ENCODE measurements at regions not wholly inside any gene's neighbourhood (a gene's known extent, or its start where the extent isn't known, plus 50 kb on each side); places are given as distances from the start of the nearest gene placed in this dataset.

- no peak overlapping the region for H3K27ac ChIP-seq
- WGBS, result 88% methylated on average over 3 of the region's 3 CpGs
- intact Hi-C loops (cut with DNase I), result no loop called here
- H3K27me3 ChIP-seq (replicated peaks; ENCODE audit: insufficient read depth), result no peaks in the 10 kb centered on the region
- no peak for TF ChIP-seq CTCF (IDR thresholded peaks at IDR 0.05)
- TF ChIP-seq POLR2AphosphoS5 (IDR thresholded peaks at IDR 0.05), result no peak
- TF ChIP-seq POLR2A (IDR thresholded peaks at IDR 0.05), result no peak
- H3K9me3 ChIP-seq, result no peaks in the 10 kb centered on the region
- no peak overlapping the region for H3K4me3 ChIP-seq
- no peaks in the 10 kb centered on the region for H3K4me1 ChIP-seq (replicated peaks)
- no peak for DNase-seq (ENCODE audit: low spot score)
- H3K36me3 ChIP-seq, result no peaks in the 10 kb centered on the region
Observed at GRCh38 chr5:44714871-44715561, 93.7 kb upstream of the MRPS30 start.

DNA sequence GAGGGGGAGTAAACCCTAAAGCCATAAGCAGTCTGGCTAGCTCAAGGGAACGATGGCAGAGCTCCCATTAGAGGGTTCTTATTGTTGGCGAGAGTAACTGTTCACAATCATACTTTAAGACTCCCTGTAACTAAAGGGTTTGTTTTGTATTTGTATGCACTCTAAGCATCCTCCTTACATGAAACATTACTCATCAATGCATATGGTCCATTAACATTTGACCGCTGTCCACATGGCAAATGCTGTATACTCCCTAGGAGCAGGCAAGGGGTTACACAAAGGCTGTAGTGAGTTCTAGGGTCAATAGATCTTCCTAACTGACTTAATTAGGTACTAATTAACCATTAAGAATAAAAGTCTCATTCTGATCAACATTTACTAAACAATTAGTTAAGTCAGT lies 95.3 kb upstream of the MRPS30 start:
- WGBS, result 84% methylated on average over 3 of the region's 3 CpGs
- no peaks in the 10 kb centered on the region for H3K27me3 ChIP-seq (replicated peaks; ENCODE audit: insufficient read depth)
- no peaks in the 10 kb centered on the region for H3K4me1 ChIP-seq (replicated peaks)
- intact Hi-C loops (cut with DNase I), result no loop called here
- TF ChIP-seq POLR2AphosphoS5 (IDR thresholded peaks at IDR 0.05), result no peak
- TF ChIP-seq POLR2A (IDR thresholded peaks at IDR 0.05), result no peak
- TF ChIP-seq CTCF (IDR thresholded peaks at IDR 0.05), result no peak
- DNase-seq (ENCODE audit: low spot score), result no peak
- H3K36me3 ChIP-seq, result no peaks in the 10 kb centered on the region
- no peak overlapping the region for H3K4me3 ChIP-seq
- H3K9me3 ChIP-seq, result no peaks in the 10 kb centered on the region
- no peak overlapping the region for H3K27ac ChIP-seq

DNA sequence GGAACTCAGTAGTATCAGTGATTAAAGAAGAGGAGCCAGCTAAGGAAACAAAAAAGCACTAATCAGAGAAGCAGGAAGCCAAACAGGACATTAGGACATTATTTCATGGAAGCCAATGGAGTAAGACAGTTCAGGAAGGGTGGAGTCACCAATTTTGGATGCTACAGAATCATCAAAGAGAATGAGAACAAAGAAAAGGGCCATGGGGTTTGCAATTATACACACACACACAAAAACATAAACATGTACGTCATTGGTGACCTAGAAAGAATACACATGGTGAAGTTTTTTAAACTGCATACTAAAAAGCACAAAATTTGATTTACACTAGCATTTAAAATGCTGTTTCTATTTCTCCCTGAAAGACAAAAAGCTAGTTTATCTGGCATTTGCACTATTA lies 96.8 kb upstream of the MRPS30 start:
- Histone ChIP-seq H3K36me3 (no peaks in the 10 kb centered on the region), H3K27me3 (replicated peaks; ENCODE audit: insufficient read depth) (no peaks in the 10 kb centered on the region), H3K27ac (no peak overlapping the region), H3K9me3 (no peaks in the 10 kb centered on the region), H3K4me1 (replicated peaks) (no peaks in the 10 kb centered on the region), H3K4me3 (no peak overlapping the region)
- DNase-seq (ENCODE audit: low spot score), result no peak
- 58% methylated on average over 1 of the region's 1 CpG for WGBS
- TF ChIP-seq POLR2AphosphoS5 (IDR thresholded peaks at IDR 0.05), result no peak
- TF ChIP-seq POLR2A (IDR thresholded peaks at IDR 0.05), result no peak
- no peak for TF ChIP-seq CTCF (IDR thresholded peaks at IDR 0.05)
- intact Hi-C loops (cut with DNase I), result no loop called here

- H3K27me3 ChIP-seq (replicated peaks; ENCODE audit: insufficient read depth), result no peaks in the 10 kb centered on the region
- H3K27ac ChIP-seq, result no peak overlapping the region
- 85% methylated on average over 5 of the region's 5 CpGs for WGBS
- no peaks in the 10 kb centered on the region for H3K36me3 ChIP-seq
- TF ChIP-seq POLR2AphosphoS5 (IDR thresholded peaks at IDR 0.05) (no peak), POLR2A (IDR thresholded peaks at IDR 0.05) (no peak), CTCF (IDR thresholded peaks at IDR 0.05) (no peak)
- H3K4me1 ChIP-seq (replicated peaks), result no peaks in the 10 kb centered on the region
- no peak overlapping the region for H3K4me3 ChIP-seq
- DNase-seq (ENCODE audit: low spot score), result no peak
- intact Hi-C loops (cut with DNase I), result no loop called here
- H3K9me3 ChIP-seq, result no peaks in the 10 kb centered on the region
Observed at GRCh38 chr5:44708602-44709001, 100.1 kb upstream of the MRPS30 start.

GRCh38 chr5:44707721-44708120 lies 101.0 kb upstream of the MRPS30 start:
- no peaks in the 10 kb centered on the region for H3K9me3 ChIP-seq
- DNase-seq (ENCODE audit: low spot score), result no peak
- H3K4me1 ChIP-seq (replicated peaks), result no peaks in the 10 kb centered on the region
- no peak overlapping the region for H3K4me3 ChIP-seq
- TF ChIP-seq POLR2A (IDR thresholded peaks at IDR 0.05) (no peak), POLR2AphosphoS5 (IDR thresholded peaks at IDR 0.05) (no peak), CTCF (IDR thresholded peaks at IDR 0.05) (no peak)
- intact Hi-C loops (cut with DNase I), result no loop called here
- no peaks in the 10 kb centered on the region for H3K27me3 ChIP-seq (replicated peaks; ENCODE audit: insufficient read depth)
- no peak overlapping the region for H3K27ac ChIP-seq
- H3K36me3 ChIP-seq, result no peaks in the 10 kb centered on the region
- WGBS, result 89% methylated on average over 5 of the region's 5 CpGs

Measured in prostate gland (tissue), 2 donors.